NCI-H774 (cell line): ENCODE measurements at regions not wholly inside any gene's neighbourhood (a gene's known extent, or its start where the extent isn't known, plus 50 kb on each side); places are given as distances from the start of the nearest gene placed in this dataset.

Experiments used
- DNase-seq: peaks from one replicate; lab custom pipeline; 2025; lab: John Stamatoyannopoulos, UW

DNA sequence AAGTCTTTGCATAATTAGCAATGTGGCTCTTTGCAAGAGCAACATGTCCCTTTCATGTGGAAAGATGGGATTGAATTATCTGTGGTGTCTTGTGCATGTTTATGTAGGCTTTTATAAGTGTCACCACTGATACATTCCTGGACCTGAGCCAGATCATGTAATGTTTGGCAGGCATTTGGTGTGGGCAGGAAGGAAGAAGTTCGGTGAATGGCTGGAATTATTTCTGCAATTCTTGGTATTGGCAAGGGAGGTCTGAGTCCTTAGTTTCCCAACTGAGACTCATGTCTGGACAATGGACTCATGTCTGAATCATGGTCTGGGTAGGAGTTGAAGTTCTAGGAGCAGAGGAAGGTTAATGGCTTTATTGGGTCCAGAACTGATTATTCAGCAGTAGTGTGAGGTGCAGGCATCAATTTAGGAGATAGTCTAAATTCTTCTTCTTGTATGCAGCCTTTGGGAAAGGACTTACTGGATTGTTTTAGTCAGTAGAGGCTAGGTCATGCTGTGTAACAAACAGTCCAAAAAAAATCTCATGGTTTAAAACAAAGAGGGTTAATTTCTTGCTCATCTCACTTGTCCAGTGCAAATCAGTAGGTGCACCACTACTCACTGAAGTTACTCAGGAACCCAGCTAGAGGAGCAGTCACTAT is 186.5 kb upstream of the LHX5 start:
- no peak for DNase-seq

- DNase-seq: no peak
Measured at GRCh38 chr12:113655919-113656318, 184.2 kb upstream of the LHX5 start.

DNA sequence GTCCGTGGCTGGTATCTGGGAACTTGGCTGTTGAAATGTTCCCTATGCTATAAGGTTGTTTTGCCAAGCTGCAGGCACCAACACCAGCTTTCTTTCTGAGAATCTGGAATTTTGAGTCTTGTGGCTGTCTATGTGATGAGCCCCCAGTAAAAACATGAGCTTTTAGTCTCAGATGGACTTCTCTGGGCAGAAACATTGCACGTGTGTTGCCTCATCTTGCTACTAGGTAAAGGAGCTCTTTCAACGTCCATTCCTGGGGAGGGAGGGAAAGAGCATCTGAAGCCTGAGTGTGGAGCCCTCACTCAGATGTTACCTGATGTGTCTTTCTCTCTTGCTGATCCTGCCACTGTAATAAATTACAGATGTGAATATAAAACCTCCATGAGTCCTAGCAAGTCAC is 183.8 kb upstream of the LHX5 start:
- DNase-seq: no peak

DNA sequence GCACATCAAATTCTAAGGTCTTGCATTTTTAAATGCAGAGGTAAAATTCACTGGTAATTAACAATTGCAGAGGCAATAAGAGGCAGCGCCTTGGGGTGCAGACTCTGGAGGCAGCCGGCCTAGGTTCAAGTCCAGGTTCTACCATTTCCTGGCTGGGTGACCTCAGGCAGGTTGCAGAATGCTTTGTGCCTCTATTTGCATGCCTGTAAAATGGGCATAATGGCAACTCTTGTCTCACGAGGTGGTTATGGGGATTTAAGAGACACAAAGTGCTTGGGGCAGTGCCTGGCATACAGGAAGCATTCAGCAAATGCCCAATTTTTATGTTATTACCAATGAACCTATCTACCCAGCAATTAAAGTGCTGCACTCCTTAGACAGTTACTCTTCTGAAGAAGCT is 180.0 kb upstream of the LHX5 start:
- no peak for DNase-seq

DNA sequence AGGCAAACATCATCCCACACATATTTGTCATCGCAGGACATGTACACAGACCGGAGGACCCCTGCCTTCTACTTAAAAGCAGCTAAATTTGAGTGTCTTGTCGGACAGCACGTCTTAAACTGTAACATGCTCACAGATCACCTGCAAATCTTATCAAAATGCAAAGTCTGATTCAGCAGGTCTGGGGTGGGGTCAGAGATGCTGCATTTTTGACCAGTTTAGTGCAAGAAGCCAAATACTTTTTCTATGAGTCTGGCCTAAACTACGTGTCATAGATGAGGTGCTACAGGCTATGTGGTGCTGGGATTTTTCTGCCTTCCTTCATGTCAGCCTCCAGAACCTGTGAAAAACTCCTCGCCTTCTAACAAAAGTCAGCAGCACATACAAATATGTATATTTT is 178.8 kb upstream of the LHX5 start:
- no peak for DNase-seq

- DNase-seq: no peak
Measured at GRCh38 chr12:113649256-113649830, 177.7 kb upstream of the LHX5 start.

DNA sequence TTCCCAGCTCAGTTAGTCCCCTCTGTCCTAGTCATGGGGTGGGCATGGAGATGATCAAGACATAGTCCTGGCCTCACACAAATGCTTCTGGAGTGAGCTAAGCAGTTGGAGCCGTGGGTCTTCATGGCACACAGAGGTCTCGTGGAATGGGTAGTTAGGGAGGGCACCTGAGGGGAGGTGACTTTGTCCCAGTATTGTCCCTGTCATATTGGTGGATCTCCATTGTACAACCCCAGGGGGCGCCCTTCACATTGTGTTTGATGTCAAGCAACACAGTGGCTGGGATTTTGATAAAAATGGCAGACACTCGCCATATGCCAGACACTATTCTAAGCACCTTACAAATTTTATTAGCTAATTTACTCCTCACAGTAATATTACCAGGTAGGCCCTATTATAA is 175.4 kb upstream of the LHX5 start:
- DNase-seq: peak; percentile 31

GRCh38 chr12:113645603-113646002 is 173.9 kb upstream of the LHX5 start:
- DNase-seq: no peak

- no peak for DNase-seq
Measured at GRCh38 chr12:113645183-113645582, 173.5 kb upstream of the LHX5 start.

- DNase-seq: no peak
Measured at GRCh38 chr12:113643177-113643974, 171.7 kb upstream of the LHX5 start.

- no peak for DNase-seq
Measured at GRCh38 chr12:113642672-113643071, 171.0 kb upstream of the LHX5 start.

DNA sequence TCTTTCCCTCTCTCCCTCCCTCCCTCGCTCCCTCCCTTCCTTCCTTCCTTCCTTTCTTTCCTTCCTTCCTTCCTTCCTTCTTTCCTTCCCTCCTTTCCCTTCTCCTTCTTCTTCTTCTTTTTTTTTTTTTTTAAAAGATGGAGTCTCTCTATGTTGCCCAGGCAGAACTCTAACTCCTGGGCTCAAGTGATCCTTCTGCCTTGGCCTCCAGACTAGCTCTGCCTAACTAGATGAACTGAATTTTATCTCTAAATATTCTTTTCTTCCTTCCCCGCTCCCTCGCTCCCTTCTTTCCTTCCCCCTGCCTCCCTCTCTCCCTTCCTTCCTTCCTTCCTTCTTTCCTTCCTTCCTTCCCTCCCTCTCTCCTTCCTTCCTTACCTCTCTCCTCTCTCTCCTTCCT is 170.5 kb upstream of the LHX5 start:
- DNase-seq: no peak

DNA sequence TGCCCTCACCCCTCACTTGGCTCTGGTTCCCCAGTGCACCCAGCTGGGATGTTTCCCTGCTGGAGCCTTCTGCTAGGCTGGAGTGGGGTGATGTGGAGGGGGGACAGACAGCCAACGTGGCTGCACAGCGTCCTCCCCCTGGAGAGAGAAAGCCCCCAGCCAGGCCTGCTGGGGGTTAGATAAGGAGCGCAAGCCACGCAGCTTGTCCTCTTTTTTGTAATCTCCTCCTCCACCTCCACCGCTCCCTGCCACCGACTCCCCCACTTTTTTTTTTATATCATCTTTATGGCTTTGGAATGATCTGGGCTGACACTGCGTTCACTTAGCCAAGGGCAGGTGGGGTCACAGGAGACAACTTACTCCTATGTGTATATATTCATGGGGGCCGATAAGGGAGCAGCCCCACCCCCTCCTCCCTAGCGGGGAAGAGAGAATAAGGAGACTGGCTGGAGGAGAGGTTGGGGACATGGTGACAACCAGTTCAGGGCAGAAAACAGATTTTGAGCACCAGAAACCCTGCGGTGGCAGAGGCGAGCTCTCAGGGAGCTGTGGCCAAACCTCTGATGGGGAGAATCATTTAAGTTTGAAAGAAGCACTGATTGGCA is 169.9 kb upstream of the LHX5 start:
- DNase-seq: no peak

DNA sequence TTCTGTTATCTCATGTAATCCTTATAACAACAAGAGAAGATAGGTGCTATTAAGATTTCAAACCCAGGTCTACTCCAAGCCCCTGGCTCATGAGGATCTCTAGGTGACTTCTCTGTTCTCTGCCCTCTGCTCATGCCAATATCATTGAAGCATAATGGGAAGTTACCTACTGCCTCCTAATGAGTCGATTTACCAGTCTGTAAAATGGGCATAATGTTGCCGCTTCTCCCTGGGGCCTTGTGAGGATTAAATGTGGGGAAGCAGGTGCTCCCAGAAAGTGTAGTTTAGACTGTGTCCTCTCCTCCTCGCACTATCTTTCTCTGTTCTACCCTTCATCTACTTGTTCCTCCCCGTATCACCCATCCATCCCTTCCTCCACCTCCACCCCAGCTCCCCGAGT is 169.2 kb upstream of the LHX5 start:
- no peak for DNase-seq

GRCh38 chr12:113639474-113639873 is 167.8 kb upstream of the LHX5 start:
- DNase-seq: no peak

GRCh38 chr12:113638460-113638775 is 166.7 kb upstream of the LHX5 start:
- DNase-seq: no peak

GRCh38 chr12:113634982-113635381 is 163.3 kb upstream of the LHX5 start:
- DNase-seq: no peak

- no peak for DNase-seq
Measured at GRCh38 chr12:113634474-113634873, 162.8 kb upstream of the LHX5 start.

- no peak for DNase-seq
Measured at GRCh38 chr12:113633678-113634332, 162.1 kb upstream of the LHX5 start.

- DNase-seq: no peak
Measured at GRCh38 chr12:113630625-113631024, 159.0 kb upstream of the LHX5 start.

DNA sequence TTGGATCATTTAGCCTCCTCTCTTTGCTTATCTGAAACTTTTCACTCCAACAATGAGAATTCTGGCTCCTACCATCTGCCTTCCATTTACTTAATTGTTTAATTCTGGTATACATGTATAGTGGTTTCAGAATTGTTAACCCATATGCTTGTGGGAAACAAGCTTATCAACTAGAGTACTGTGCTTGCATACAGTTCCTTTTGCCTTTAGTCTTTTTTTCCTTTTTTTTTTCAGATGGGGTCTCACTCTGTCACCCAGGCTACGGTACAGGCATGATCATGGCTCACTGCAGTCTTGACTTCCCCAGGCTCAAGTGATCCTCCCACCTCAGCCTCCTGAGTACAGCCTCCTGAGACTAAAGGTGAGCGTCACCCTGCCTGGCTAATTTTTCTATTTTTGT is 153.8 kb upstream of the LHX5 start:
- no peak for DNase-seq

DNA sequence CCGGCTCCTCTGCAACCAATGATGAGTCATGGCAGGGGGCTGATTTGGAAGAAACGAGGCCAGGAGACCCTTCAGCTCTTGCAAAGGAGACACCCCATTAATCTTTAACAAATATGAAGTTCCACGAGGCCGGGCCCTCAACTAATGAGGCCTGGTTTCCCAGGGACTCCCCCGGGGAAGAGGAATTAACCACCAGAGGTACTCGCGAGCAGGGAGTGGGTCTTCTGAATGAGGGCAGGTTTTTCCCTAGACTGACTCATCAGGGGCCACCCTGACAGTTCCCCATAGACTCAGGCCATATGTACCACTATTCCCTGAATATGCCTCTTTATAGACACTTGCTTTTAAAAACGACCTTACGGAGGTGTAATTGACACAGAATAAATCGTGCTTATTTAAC is 150.7 kb upstream of the LHX5 start:
- no peak for DNase-seq
